CD14-positive monocyte (primary cell): ENCODE measurements at regions not wholly inside any gene's neighbourhood (a gene's known extent, or its start where the extent isn't known, plus 50 kb on each side); places are given as distances from the start of the nearest gene placed in this dataset.

ENCODE experiments used
- DNase-seq, 3 donors: peaks; one replicate each; pipeline ENCODE4 v3.0.0-alpha.2; 2011 to 2022
- H2AFZ ChIP-seq: 2 replicates; pipeline ENCODE4 v1.6.0; 2012; ENCODE audit warnings: mild to moderate bottlenecking, low read depth, low read length, inconsistent platforms; ENCODE audit not compliant: insufficient read depth, poor library complexity, severe bottlenecking
- H3K27ac ChIP-seq, 2 donors: 1 replicate in 1 of 2; 2 replicates in 1 of 2; pipeline ENCODE4 v1.5.1; 2012 to 2013; ENCODE audit warnings: low read length in 2 of 2, control low read depth in 1 of 2, inconsistent platforms in 1 of 2, low read depth in 1 of 2, mild to moderate bottlenecking in 1 of 2
- H3K27me3 ChIP-seq, 2 donors: one replicate each; pipeline versions ENCODE4 v1.6.0 to v1.6.1; 2011 to 2013; ENCODE audit warnings: low read length in 2 of 2; ENCODE audit not compliant: control insufficient read depth in 2 of 2, insufficient read depth in 2 of 2
- H3K36me3 ChIP-seq, 2 donors: replicated peaks in 1 of 2; 1 replicate in 1 of 2; 2 replicates in 1 of 2; pipeline versions ENCODE4 v1.5.1 to v1.6.1; 2012 to 2013; ENCODE audit warnings: low read length in 2 of 2, control low read depth in 1 of 2, inconsistent platforms in 1 of 2, mild to moderate bottlenecking in 1 of 2; ENCODE audit not compliant: insufficient read depth in 2 of 2, control insufficient read depth in 1 of 2
- H3K4me1 ChIP-seq, 2 donors: 1 replicate in 1 of 2; 2 replicates in 1 of 2; pipeline versions ENCODE4 v1.5.1 to v1.6.1; 2012 to 2013; ENCODE audit warnings: low read length in 2 of 2, control low read depth in 1 of 2, inconsistent platforms in 1 of 2, mild to moderate bottlenecking in 1 of 2, moderate library complexity in 1 of 2; ENCODE audit not compliant: insufficient read depth in 2 of 2, control insufficient read depth in 1 of 2
- H3K4me2 ChIP-seq: replicated peaks from 2 replicates; pipeline ENCODE3; 2012; ENCODE audit warnings: low read length, moderate library complexity, mild to moderate bottlenecking; ENCODE audit not compliant: poor library complexity, severe bottlenecking; ENCODE audit errors: extremely low read depth
- H3K4me3 ChIP-seq, 3 experiments: fragments of 200-600 bp in 1 of 3; sonication (generic) in 1 of 3; replicated peaks in 1 of 3; 1 replicate in 2 of 3; 2 replicates in 1 of 3; pipeline ENCODE4 v1.5.1; 2011 to 2013; ENCODE audit warnings: low read length in 3 of 3, mild to moderate bottlenecking in 3 of 3, control low read depth in 2 of 3, low read depth in 2 of 3, inconsistent platforms in 1 of 3, moderate library complexity in 1 of 3
- H3K79me2 ChIP-seq: 2 replicates; pipeline ENCODE4 v1.6.0; 2012; ENCODE audit warnings: mild to moderate bottlenecking, control low read depth, inconsistent platforms, low read length, moderate library complexity; ENCODE audit not compliant: insufficient read depth
- H3K9ac ChIP-seq: 2 replicates; pipeline ENCODE4 v1.6.0; 2017; ENCODE audit warnings: low read length, mild to moderate bottlenecking; ENCODE audit not compliant: insufficient read depth, poor library complexity, severe bottlenecking
- H3K9me3 ChIP-seq, 2 donors: replicated peaks in 1 of 2; 1 replicate in 1 of 2; 2 replicates in 1 of 2; pipeline versions ENCODE4 v1.5.1 to v1.6.1; 2012 to 2013; ENCODE audit warnings: low read length in 2 of 2, control low read depth in 1 of 2; ENCODE audit not compliant: control insufficient read depth in 1 of 2, insufficient read depth in 1 of 2
- H4K20me1 ChIP-seq: 2 replicates; pipeline ENCODE4 v1.6.0; 2012; ENCODE audit warnings: mild to moderate bottlenecking, low read length, control low read depth, moderate library complexity; ENCODE audit not compliant: insufficient read depth
- H3K27ac Mint-ChIP-seq, 7 donors: one replicate each; pipeline ENCODE4 v1.8.0; 2020; ENCODE audit warnings: mild to moderate bottlenecking in 7 of 7, mixed read lengths in 7 of 7, moderate library complexity in 6 of 7, inconsistent platforms in 2 of 7
- H3K27me3 Mint-ChIP-seq, 3 donors: one replicate each; pipeline ENCODE4 v1.8.0; 2021 to 2022; ENCODE audit warnings: low read depth in 3 of 3, mild to moderate bottlenecking in 3 of 3, mixed read lengths in 3 of 3, moderate library complexity in 3 of 3, inconsistent platforms in 1 of 3
- H3K36me3 Mint-ChIP-seq, 2 donors: one replicate each; pipeline ENCODE4 v1.8.0; 2020; ENCODE audit warnings: mixed read lengths in 2 of 2, inconsistent platforms in 1 of 2, mild to moderate bottlenecking in 1 of 2
- H3K4me1 Mint-ChIP-seq: one replicate; pipeline ENCODE4 v1.8.0; 2020; ENCODE audit warnings: mild to moderate bottlenecking, mixed read lengths
- H3K4me3 Mint-ChIP-seq, 2 donors: one replicate each; pipeline ENCODE4 v1.8.0; 2020; ENCODE audit warnings: mild to moderate bottlenecking in 2 of 2, mixed read lengths in 2 of 2, moderate library complexity in 1 of 2
- H3K9me3 Mint-ChIP-seq, 7 donors: one replicate each; pipeline ENCODE4 v1.8.0; 2020 to 2022; ENCODE audit warnings: mixed read lengths in 7 of 7, mild to moderate bottlenecking in 6 of 7, moderate library complexity in 6 of 7, inconsistent platforms in 2 of 7
- WGBS: methylation state at CpG from one replicate; pipeline ENCODE4 v1.1.5; 2013; ENCODE audit warnings: missing lambda C conversion rate; ENCODE audit not compliant: insufficient coverage; 5-methylcytosine and 5-hydroxymethylcytosine counted together
- intact Hi-C, 2 donors: fragments of 100-400 bp; cut with micrococcal nuclease; formaldehyde crosslinking; loops; one replicate each; pipeline versions ENCODE4 v1.15.0 to v1.15.1; 2023
- TF ChIP-seq, protein P1 (sequence below): fragments of 200-600 bp; IDR thresholded peaks from one replicate; pipeline ENCODE4 v1.8.0; 2022; ENCODE audit warnings: antibody characterized with exemption, mild to moderate bottlenecking

DNA sequence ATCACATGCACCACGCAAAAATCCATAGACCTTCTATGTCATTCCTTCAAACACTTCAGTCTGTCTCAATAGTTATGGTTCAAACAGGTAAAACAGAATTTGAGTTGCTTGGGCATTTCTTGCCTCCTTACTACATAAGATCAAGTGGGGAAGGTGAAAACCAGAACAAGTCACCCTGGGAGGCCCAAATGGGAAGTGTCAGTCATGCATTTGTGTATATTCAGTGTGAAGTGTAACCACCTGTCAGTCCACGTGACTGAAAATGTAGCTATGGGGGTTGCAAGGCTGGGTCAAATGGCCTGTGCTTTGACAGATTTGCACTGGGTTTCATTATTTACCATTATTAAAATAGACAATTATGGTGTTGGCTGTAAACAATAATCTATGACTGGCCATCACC is 176.6 kb upstream of the VIPR2 start:
- no peak overlapping the region for H3K4me3 Mint-ChIP-seq
- H4K20me1 ChIP-seq = no peaks in the 10 kb centered on the region
- H3K27me3 ChIP-seq = no peaks in the 10 kb centered on the region
- no peak for DNase-seq
- no CpG with 5 or more reads among the region's 2 CpGs for WGBS
- H3K36me3 Mint-ChIP-seq = no peaks in the 10 kb centered on the region
- no peaks in the 10 kb centered on the region for H3K4me1 Mint-ChIP-seq
- H3K4me1 ChIP-seq = no peaks in the 10 kb centered on the region
- H3K4me2 ChIP-seq = no peak overlapping the region
- no peak overlapping the region for H2AFZ ChIP-seq
- no peaks in the 10 kb centered on the region for H3K36me3 ChIP-seq
- peaks cover 7 to 11% of the 10 kb centered on the region in 2 donors for H3K9me3 ChIP-seq
- intact Hi-C loops = no loop called here
- H3K27ac Mint-ChIP-seq = no peak overlapping the region
- no peaks in the 10 kb centered on the region for H3K79me2 ChIP-seq
- no peak overlapping the region for H3K27ac ChIP-seq
- no peaks in the 10 kb centered on the region for H3K27me3 Mint-ChIP-seq
- H3K9me3 Mint-ChIP-seq = peaks cover under 1 to 31% (median 8%) of the 10 kb centered on the region in 7 donors
- TF ChIP-seq, protein P1, sequence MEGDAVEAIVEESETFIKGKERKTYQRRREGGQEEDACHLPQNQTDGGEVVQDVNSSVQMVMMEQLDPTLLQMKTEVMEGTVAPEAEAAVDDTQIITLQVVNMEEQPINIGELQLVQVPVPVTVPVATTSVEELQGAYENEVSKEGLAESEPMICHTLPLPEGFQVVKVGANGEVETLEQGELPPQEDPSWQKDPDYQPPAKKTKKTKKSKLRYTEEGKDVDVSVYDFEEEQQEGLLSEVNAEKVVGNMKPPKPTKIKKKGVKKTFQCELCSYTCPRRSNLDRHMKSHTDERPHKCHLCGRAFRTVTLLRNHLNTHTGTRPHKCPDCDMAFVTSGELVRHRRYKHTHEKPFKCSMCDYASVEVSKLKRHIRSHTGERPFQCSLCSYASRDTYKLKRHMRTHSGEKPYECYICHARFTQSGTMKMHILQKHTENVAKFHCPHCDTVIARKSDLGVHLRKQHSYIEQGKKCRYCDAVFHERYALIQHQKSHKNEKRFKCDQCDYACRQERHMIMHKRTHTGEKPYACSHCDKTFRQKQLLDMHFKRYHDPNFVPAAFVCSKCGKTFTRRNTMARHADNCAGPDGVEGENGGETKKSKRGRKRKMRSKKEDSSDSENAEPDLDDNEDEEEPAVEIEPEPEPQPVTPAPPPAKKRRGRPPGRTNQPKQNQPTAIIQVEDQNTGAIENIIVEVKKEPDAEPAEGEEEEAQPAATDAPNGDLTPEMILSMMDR = no peak
- no peak overlapping the region for H3K9ac ChIP-seq
- H3K4me3 ChIP-seq = no peak overlapping the region

DNA sequence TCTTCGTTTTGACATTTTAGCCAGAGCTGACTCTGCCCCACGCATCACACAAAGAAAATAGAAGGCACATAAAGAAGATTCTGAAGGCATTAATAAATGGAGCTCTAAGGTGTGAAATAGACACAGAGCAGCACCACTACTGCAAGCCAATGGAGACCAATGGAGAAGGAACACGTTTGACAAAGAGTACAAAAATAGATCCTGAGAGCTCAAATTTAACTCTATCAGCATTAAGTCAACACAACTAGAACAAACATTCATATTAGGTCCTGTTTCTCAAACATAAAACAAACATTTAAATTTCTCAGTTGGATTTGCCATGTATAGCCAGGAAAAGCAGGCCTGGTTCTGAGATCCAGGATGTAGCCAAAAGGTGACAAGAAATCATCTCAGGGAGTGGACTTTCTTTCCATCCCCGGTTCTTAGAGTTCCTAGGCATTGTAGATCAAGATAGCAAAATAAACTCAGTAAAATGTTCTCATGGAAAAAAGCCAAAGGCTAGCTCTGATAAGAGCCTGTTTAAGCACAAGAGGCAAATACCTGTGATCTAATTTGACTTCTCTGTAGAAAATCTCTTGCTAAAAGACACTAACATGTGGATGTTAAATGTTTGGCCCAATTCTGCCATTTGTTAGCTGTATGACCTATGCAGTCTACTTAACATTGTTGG is 174.2 kb upstream of the VIPR2 start:
- Mint-ChIP-seq H3K4me3 (no peak overlapping the region), H3K9me3 (peaks cover 0 to 28% (median 7%) of the 10 kb centered on the region in 7 donors), H3K27me3 (no peaks in the 10 kb centered on the region), H3K27ac (no peak overlapping the region), H3K4me1 (no peaks in the 10 kb centered on the region), H3K36me3 (no peaks in the 10 kb centered on the region)
- Histone ChIP-seq H3K27me3 (no peaks in the 10 kb centered on the region), H3K27ac (no peak overlapping the region), H2AFZ (no peak overlapping the region), H3K79me2 (no peaks in the 10 kb centered on the region), H3K4me1 (no peaks in the 10 kb centered on the region), H3K9me3 (peaks cover 0 to 5% of the 10 kb centered on the region in 2 donors), H3K36me3 (no peaks in the 10 kb centered on the region), H3K4me2 (no peak overlapping the region), H4K20me1 (no peaks in the 10 kb centered on the region), H3K9ac (no peak overlapping the region), H3K4me3 (no peak overlapping the region)
- WGBS = 100% methylated on average over 1 of the region's 4 CpGs
- intact Hi-C loops = no loop called here
- TF ChIP-seq, protein P1 = no peak
- DNase-seq = no peak
